Brain microvascular endothelial cell (primary cell): ENCODE measurements at regions not wholly inside any gene's neighbourhood (a gene's known extent, or its start where the extent isn't known, plus 50 kb on each side); places are given as distances from the start of the nearest gene placed in this dataset.

Experiments used
- DNase-seq: peaks from one replicate; pipeline ENCODE4 v3.0.0-alpha.2; 2020
- H3K27ac ChIP-seq: fragments of 250-450 bp; sonication (Bioruptor Pico); 2 replicates; pipeline ENCODE4 v1.5.1; 2020; ENCODE audit warnings: mild to moderate bottlenecking, moderate library complexity
- H3K27me3 ChIP-seq: fragments of 250-450 bp; sonication (Bioruptor Pico); replicated peaks from 2 replicates; pipeline ENCODE4 v1.5.1; 2020; ENCODE audit warnings: mild to moderate bottlenecking
- H3K36me3 ChIP-seq: fragments of 250-450 bp; sonication (Bioruptor Pico); replicated peaks from 2 replicates; pipeline ENCODE4 v1.5.1; 2020; ENCODE audit warnings: mild to moderate bottlenecking
- H3K4me3 ChIP-seq: 2 replicates; pipeline ENCODE4 v1.5.1; 2011; ENCODE audit warnings: low read depth, mild to moderate bottlenecking, control low read depth, low read length, moderate library complexity
- in situ Hi-C: cut with HindIII; loops from 2 replicates; pipeline ENCODE4 v1.10.0; 2017; ENCODE audit warnings: low sequenced_read_pairs, low pct_ligation_motif_present
- TF ChIP-seq, protein P1 (sequence below): IDR thresholded peaks from 2 replicates; pipeline ENCODE4 v1.5.1; 2011; ENCODE audit warnings: low read depth, mild to moderate bottlenecking, moderate library complexity, low read length, control low read depth, inconsistent platforms; ENCODE audit errors: missing control alignments

DNA sequence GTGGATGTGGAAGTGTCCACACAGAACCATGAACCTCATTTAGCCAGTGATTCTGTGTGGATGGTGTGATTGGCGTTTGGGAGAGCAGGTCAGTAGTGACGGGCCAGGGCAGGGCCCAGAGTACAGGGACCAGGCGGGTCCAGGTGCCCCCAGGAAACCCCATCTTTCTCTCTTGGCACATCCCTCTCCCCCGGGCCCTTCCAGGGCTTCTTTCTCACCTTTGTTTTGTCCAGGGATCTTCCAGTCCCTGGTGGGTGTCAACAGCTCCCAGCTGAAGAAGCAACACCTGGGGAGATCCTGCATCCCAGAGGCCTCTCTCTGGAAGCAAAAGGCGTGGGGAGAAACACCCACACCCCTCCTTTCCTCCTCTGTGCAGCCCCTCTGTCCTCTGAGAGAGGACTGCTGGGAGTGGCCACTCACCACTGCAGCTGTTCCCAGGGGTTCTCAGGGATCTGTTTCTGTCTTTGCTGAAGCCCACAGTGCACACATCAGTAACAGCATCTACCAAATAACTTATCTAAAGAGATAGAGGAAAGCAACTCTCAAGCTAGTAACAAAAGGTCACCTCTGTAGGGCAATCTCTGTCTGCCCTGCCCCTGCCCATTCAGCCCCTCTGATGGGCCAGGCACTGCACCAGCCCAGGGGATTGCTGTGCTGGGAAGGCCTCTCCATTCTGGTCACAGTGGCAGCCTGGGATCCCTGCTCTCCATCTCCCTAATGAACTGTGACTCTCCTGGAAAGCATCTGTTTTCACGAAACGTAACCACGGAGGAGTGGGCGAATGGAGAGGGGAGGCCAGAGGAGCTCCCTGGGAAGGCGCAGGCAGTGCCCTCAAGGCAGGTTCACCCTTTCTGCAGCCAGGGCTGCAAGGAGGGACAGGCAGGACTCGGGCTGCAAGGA, 98.3 kb upstream of the ALDH1A3 start:
- in situ Hi-C loops = no loop called here
- no peak overlapping the region for H3K4me3 ChIP-seq
- H3K27ac ChIP-seq = no peak overlapping the region
- H3K36me3 ChIP-seq = no peaks in the 10 kb centered on the region
- no peak for DNase-seq
- TF ChIP-seq, protein P1, sequence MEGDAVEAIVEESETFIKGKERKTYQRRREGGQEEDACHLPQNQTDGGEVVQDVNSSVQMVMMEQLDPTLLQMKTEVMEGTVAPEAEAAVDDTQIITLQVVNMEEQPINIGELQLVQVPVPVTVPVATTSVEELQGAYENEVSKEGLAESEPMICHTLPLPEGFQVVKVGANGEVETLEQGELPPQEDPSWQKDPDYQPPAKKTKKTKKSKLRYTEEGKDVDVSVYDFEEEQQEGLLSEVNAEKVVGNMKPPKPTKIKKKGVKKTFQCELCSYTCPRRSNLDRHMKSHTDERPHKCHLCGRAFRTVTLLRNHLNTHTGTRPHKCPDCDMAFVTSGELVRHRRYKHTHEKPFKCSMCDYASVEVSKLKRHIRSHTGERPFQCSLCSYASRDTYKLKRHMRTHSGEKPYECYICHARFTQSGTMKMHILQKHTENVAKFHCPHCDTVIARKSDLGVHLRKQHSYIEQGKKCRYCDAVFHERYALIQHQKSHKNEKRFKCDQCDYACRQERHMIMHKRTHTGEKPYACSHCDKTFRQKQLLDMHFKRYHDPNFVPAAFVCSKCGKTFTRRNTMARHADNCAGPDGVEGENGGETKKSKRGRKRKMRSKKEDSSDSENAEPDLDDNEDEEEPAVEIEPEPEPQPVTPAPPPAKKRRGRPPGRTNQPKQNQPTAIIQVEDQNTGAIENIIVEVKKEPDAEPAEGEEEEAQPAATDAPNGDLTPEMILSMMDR = no peak
- no peaks in the 10 kb centered on the region for H3K27me3 ChIP-seq

DNA sequence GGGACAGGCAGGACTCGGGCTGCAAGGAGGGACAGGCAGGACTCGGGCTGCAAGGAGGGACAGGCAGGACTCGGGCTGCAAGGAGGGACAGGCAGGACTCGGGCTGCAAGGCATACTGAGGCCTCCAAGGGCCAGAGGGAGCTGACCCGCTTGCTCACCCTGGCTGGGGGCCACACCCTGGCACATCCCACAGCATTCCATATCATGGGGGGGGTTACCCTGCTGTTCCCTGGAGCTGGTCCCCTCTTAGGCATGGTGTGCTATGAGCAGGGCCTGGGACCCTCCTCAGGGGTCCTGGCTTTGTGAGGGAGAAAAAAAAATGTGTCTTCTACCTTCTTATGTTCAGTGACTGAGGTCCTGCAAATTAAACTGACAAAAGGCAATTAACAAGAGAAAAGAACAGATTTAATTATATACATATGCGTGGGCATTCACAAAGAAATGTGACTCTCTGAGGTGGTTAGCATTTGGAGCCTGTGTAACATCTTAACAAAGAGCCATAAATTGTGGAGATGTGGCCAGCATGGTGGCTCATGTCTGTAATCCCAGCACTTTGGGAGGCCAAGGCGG, 97.6 kb upstream of the ALDH1A3 start:
- TF ChIP-seq, protein P1 = no peak
- no peak for DNase-seq
- no peaks in the 10 kb centered on the region for H3K27me3 ChIP-seq
- no peak overlapping the region for H3K4me3 ChIP-seq
- H3K27ac ChIP-seq = no peak overlapping the region
- in situ Hi-C loops = no loop called here
- no peaks in the 10 kb centered on the region for H3K36me3 ChIP-seq

DNA sequence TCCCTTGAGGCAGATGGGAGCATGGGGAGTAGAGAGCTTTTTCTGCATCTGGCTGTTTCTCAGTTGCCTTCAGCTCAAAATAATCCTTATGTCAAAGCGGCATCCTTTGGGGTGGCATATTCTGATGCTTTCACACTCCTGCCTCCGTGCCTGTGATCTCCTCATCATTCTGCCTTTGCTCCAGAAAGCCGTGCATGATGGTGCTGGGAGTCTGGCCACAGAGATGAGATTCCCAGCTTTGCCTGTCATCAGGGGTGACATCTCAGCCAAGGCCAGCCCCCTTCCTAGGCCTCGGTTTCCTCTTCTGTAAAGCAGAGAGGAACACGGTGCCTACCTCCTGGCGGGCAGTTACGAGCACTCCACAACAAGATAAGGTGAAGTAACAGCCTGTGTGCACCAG, 96.3 kb upstream of the ALDH1A3 start:
- Histone ChIP-seq H3K36me3 (no peaks in the 10 kb centered on the region), H3K27ac (no peak overlapping the region), H3K27me3 (no peaks in the 10 kb centered on the region), H3K4me3 (no peak overlapping the region)
- TF ChIP-seq, protein P1 = no peak
- in situ Hi-C loops = no loop called here
- DNase-seq = no peak

DNA sequence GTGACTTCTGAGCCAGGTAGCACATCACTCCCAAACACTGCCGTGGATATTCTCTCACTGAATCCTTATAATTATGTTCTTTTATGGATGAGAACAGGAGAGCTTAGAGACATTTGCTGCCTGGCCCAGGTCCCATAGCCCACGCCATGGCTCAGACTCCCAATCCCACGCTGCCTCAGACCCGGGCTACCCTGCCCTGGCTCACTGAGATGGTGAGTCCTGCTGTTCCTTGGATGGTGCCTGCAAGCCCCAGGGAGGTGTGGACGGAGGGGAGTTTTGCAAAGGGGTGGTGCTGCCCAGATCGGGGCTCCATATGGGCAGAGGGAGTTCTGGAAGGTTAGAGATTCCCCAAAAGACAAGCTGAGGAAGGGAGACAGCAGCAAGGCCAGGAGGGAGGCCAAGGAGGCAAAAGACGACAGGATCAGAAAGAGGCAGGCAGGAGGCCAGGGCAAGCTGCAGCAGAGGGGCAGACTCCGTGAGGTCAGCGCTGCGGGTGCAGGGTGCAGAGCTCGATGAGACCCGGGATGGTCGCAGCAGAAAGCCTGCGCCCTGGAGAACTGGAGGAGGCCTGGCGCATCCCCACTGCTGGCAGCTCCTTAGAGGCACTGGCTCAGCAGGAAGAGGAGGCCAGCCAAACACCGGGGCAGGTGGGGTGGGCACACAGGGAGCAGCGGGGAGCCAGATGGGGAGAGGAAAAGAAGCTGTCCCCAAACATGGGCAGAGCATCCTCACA, 95.7 kb upstream of the ALDH1A3 start:
- H3K4me3 ChIP-seq = no peak overlapping the region
- H3K36me3 ChIP-seq = no peaks in the 10 kb centered on the region
- TF ChIP-seq, protein P1 = no peak
- DNase-seq = no peak
- no peaks in the 10 kb centered on the region for H3K27me3 ChIP-seq
- in situ Hi-C loops = no loop called here
- no peak overlapping the region for H3K27ac ChIP-seq

DNA sequence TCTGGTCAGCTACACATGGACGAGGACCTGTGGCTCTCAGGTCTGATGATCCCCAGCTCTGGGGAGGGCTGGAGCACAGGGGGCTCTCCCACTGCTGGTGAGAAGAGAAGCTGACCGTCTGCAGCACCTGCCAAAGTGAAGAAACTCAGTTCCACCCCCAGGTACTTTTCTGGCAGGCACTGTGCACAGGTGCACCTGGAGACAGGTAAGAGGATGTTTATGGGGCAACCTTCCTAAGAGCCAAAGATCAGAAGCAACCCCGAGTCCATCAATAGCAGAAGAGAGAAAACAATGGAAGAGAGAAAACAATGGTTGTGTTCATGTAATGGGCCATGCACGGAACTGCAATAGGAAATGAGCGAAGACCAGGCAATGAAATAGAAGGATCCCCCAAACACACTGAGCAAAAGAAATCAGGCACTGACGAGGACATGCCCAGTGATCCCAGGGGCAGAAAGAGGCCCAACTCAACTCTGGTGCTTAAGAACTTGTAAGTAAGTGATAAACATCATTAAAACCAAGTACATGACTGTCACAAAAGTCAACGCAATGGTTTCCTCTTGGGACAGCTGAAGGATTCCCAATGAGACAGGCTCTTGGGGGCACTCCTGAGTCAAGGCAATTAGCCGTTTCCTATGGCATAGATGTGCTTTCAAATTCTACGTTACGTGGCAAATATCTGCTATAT, 95.0 kb upstream of the ALDH1A3 start:
- H3K36me3 ChIP-seq = no peaks in the 10 kb centered on the region
- in situ Hi-C loops = no loop called here
- no peak overlapping the region for H3K27ac ChIP-seq
- no peaks in the 10 kb centered on the region for H3K27me3 ChIP-seq
- TF ChIP-seq, protein P1 = no peak
- H3K4me3 ChIP-seq = no peak overlapping the region
- DNase-seq = no peak
